ENCODE measurements at regions not wholly inside any gene's neighbourhood (a gene's known extent, or its start where the extent isn't known, plus 50 kb on each side); places are given as distances from the start of the nearest gene placed in this dataset.
"Not testable (repeated sequence)": the region's sequence is repeated elsewhere in the genome, so short reads cannot be mapped to it uniquely, and the experiment has no call there.

- Histone ChIP-seq H3K27ac (ENCODE audit: low read depth, low read length) (no peak overlapping the region), H3K56ac (ENCODE audit: low read length) (no peak overlapping the region), H3K4me2 (ENCODE audit: low read length) (no peak overlapping the region), H4K8ac (ENCODE audit: low read depth, low read length) (no peak overlapping the region), H2BK120ac (ENCODE audit: low read depth, low read length) (no peak overlapping the region), H3K4me3 (ENCODE audit: low read length) (no peak overlapping the region), H3K23ac (ENCODE audit: low read length) (no peak overlapping the region), H3K18ac (ENCODE audit: low read length) (no peak overlapping the region), H3K36me3 (ENCODE audit: control insufficient read depth, insufficient read depth, low read length) (no peaks in the 10 kb centered on the region), H3K4me1 (ENCODE audit: control insufficient read depth, low read depth, low read length) (no peaks in the 10 kb centered on the region), H3K4ac (ENCODE audit: low read depth, low read length) (no peak overlapping the region), H2BK5ac (ENCODE audit: low read length) (no peak overlapping the region), H3K9ac (ENCODE audit: low read length) (no peak overlapping the region), H3K79me1 (ENCODE audit: low read length) (no peaks in the 10 kb centered on the region), H2BK15ac (replicated peaks; ENCODE audit: low read depth) (no peak overlapping the region), H4K5ac (ENCODE audit: low read length) (no peak overlapping the region), H3K79me2 (ENCODE audit: control insufficient read depth, insufficient read depth, low read length) (no peaks in the 10 kb centered on the region), H2AK5ac (ENCODE audit: low read length) (no peak overlapping the region), H3K27me3 (ENCODE audit: insufficient read depth, low read length, poor library complexity) (no peaks in the 10 kb centered on the region)
- no peak for DNase-seq
- no CpG with 5 or more reads among the region's 6 CpGs for WGBS (ENCODE audit: extremely low coverage, insufficient coverage, low lambda C conversion rate)
Observed at GRCh38 chr1:213585959-213586586, 401.7 kb upstream of the PROX1 start.

DNA sequence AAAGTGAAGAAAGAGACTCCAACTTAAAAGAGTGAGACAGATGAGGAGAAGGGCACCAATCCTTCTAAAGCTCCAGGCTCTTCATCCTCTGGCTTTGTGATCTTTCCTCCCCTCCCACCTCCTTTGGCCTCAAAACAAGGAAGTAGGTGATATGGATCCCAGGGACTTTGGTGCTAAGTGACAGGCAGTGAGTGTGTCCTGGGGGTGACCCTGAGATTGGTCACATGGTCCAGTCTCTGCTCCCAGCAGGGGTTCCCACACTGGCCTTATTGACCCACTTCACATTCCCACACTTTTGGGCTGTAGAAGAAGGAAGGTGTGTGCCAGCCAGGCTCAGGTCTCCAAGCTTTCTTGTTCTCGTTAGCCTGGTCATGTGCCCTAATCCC, 401.2 kb upstream of the PROX1 start:
- no peak overlapping the region for H2BK15ac ChIP-seq (replicated peaks; ENCODE audit: low read depth)
- no peak for DNase-seq
- no peak overlapping the region for H2BK5ac ChIP-seq (ENCODE audit: low read length)
- no peak overlapping the region for H3K4me2 ChIP-seq (ENCODE audit: low read length)
- H3K79me1 ChIP-seq (ENCODE audit: low read length) = no peaks in the 10 kb centered on the region
- no peaks in the 10 kb centered on the region for H3K79me2 ChIP-seq (ENCODE audit: control insufficient read depth, insufficient read depth, low read length)
- H3K4ac ChIP-seq (ENCODE audit: low read depth, low read length) = no peak overlapping the region
- no peaks in the 10 kb centered on the region for H3K27me3 ChIP-seq (ENCODE audit: insufficient read depth, low read length, poor library complexity)
- H3K56ac ChIP-seq (ENCODE audit: low read length) = no peak overlapping the region
- H3K27ac ChIP-seq (ENCODE audit: low read depth, low read length) = no peak overlapping the region
- no peak overlapping the region for H4K8ac ChIP-seq (ENCODE audit: low read depth, low read length)
- H4K5ac ChIP-seq (ENCODE audit: low read length) = no peak overlapping the region
- no peak overlapping the region for H3K4me3 ChIP-seq (ENCODE audit: low read length)
- no peak overlapping the region for H2AK5ac ChIP-seq (ENCODE audit: low read length)
- no peaks in the 10 kb centered on the region for H3K36me3 ChIP-seq (ENCODE audit: control insufficient read depth, insufficient read depth, low read length)
- H3K18ac ChIP-seq (ENCODE audit: low read length) = no peak overlapping the region
- no CpG with 5 or more reads among the region's 1 CpG for WGBS (ENCODE audit: extremely low coverage, insufficient coverage, low lambda C conversion rate)
- H3K9ac ChIP-seq (ENCODE audit: low read length) = no peak overlapping the region
- no peak overlapping the region for H2BK120ac ChIP-seq (ENCODE audit: low read depth, low read length)
- H3K23ac ChIP-seq (ENCODE audit: low read length) = no peak overlapping the region
- no peaks in the 10 kb centered on the region for H3K4me1 ChIP-seq (ENCODE audit: control insufficient read depth, low read depth, low read length)

GRCh38 chr1:213596729-213597128, 391.0 kb upstream of the PROX1 start:
- H2BK5ac ChIP-seq (ENCODE audit: low read length) = no peak overlapping the region
- H3K4ac ChIP-seq (ENCODE audit: low read depth, low read length) = no peak overlapping the region
- no CpG with 5 or more reads among the region's 7 CpGs for WGBS (ENCODE audit: extremely low coverage, insufficient coverage, low lambda C conversion rate)
- no peak overlapping the region for H3K4me3 ChIP-seq (ENCODE audit: low read length)
- H3K4me1 ChIP-seq (ENCODE audit: control insufficient read depth, low read depth, low read length) = no peaks in the 10 kb centered on the region
- H3K79me1 ChIP-seq (ENCODE audit: low read length) = no peaks in the 10 kb centered on the region
- no peaks in the 10 kb centered on the region for H3K27me3 ChIP-seq (ENCODE audit: insufficient read depth, low read length, poor library complexity)
- H3K4me2 ChIP-seq (ENCODE audit: low read length) = no peak overlapping the region
- H2BK120ac ChIP-seq (ENCODE audit: low read depth, low read length) = no peak overlapping the region
- no peak overlapping the region for H4K5ac ChIP-seq (ENCODE audit: low read length)
- no peak overlapping the region for H3K9ac ChIP-seq (ENCODE audit: low read length)
- no peak overlapping the region for H3K23ac ChIP-seq (ENCODE audit: low read length)
- no peak overlapping the region for H2AK5ac ChIP-seq (ENCODE audit: low read length)
- no peak overlapping the region for H3K18ac ChIP-seq (ENCODE audit: low read length)
- no peak overlapping the region for H3K56ac ChIP-seq (ENCODE audit: low read length)
- no peaks in the 10 kb centered on the region for H3K79me2 ChIP-seq (ENCODE audit: control insufficient read depth, insufficient read depth, low read length)
- H4K8ac ChIP-seq (ENCODE audit: low read depth, low read length) = no peak overlapping the region
- H2BK15ac ChIP-seq (replicated peaks; ENCODE audit: low read depth) = no peak overlapping the region
- H3K27ac ChIP-seq (ENCODE audit: low read depth, low read length) = no peak overlapping the region
- no peak for DNase-seq
- H3K36me3 ChIP-seq (ENCODE audit: control insufficient read depth, insufficient read depth, low read length) = no peaks in the 10 kb centered on the region

DNA sequence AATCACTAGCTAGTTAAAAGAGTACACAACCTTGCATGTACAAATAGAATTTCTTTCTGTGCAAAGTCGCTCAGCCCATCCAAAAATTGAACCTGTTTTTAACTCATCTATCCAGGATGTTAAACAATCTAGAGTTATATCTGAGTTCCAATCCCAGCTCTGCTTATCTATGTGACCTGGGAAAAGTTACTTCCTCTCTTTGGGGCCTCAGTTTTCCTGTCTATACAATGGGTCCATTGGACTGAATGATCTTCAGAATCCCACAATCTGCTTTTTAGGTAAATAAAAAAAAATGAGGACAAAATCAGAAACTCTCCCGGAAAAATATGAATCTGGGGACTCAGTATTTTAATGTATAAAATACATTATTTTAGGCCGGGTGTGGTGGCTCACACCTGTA, 389.5 kb upstream of the PROX1 start:
- no peak overlapping the region for H3K56ac ChIP-seq (ENCODE audit: low read length)
- H3K27me3 ChIP-seq (ENCODE audit: insufficient read depth, low read length, poor library complexity) = no peaks in the 10 kb centered on the region
- H3K4ac ChIP-seq (ENCODE audit: low read depth, low read length) = no peak overlapping the region
- H4K8ac ChIP-seq (ENCODE audit: low read depth, low read length) = no peak overlapping the region
- no peaks in the 10 kb centered on the region for H3K79me1 ChIP-seq (ENCODE audit: low read length)
- no peak overlapping the region for H2AK5ac ChIP-seq (ENCODE audit: low read length)
- H2BK120ac ChIP-seq (ENCODE audit: low read depth, low read length) = no peak overlapping the region
- H3K18ac ChIP-seq (ENCODE audit: low read length) = no peak overlapping the region
- H2BK15ac ChIP-seq (replicated peaks; ENCODE audit: low read depth) = no peak overlapping the region
- no peaks in the 10 kb centered on the region for H3K36me3 ChIP-seq (ENCODE audit: control insufficient read depth, insufficient read depth, low read length)
- H4K5ac ChIP-seq (ENCODE audit: low read length) = no peak overlapping the region
- no CpG with 5 or more reads among the region's 3 CpGs for WGBS (ENCODE audit: extremely low coverage, insufficient coverage, low lambda C conversion rate)
- no peaks in the 10 kb centered on the region for H3K4me1 ChIP-seq (ENCODE audit: control insufficient read depth, low read depth, low read length)
- no peak for DNase-seq
- no peaks in the 10 kb centered on the region for H3K79me2 ChIP-seq (ENCODE audit: control insufficient read depth, insufficient read depth, low read length)
- H3K9ac ChIP-seq (ENCODE audit: low read length) = no peak overlapping the region
- no peak overlapping the region for H3K4me2 ChIP-seq (ENCODE audit: low read length)
- no peak overlapping the region for H3K23ac ChIP-seq (ENCODE audit: low read length)
- no peak overlapping the region for H3K4me3 ChIP-seq (ENCODE audit: low read length)
- H3K27ac ChIP-seq (ENCODE audit: low read depth, low read length) = no peak overlapping the region
- no peak overlapping the region for H2BK5ac ChIP-seq (ENCODE audit: low read length)

- H3K23ac ChIP-seq (ENCODE audit: low read length) = no peak overlapping the region
- H3K18ac ChIP-seq (ENCODE audit: low read length) = no peak overlapping the region
- H3K4me2 ChIP-seq (ENCODE audit: low read length) = no peak overlapping the region
- H2BK120ac ChIP-seq (ENCODE audit: low read depth, low read length) = no peak overlapping the region
- H2BK5ac ChIP-seq (ENCODE audit: low read length) = no peak overlapping the region
- H3K79me1 ChIP-seq (ENCODE audit: low read length) = no peaks in the 10 kb centered on the region
- no peaks in the 10 kb centered on the region for H3K36me3 ChIP-seq (ENCODE audit: control insufficient read depth, insufficient read depth, low read length)
- H4K5ac ChIP-seq (ENCODE audit: low read length) = no peak overlapping the region
- no peaks in the 10 kb centered on the region for H3K27me3 ChIP-seq (ENCODE audit: insufficient read depth, low read length, poor library complexity)
- H3K79me2 ChIP-seq (ENCODE audit: control insufficient read depth, insufficient read depth, low read length) = no peaks in the 10 kb centered on the region
- no peak overlapping the region for H4K8ac ChIP-seq (ENCODE audit: low read depth, low read length)
- no peak overlapping the region for H3K27ac ChIP-seq (ENCODE audit: low read depth, low read length)
- no peak overlapping the region for H2AK5ac ChIP-seq (ENCODE audit: low read length)
- no peak for DNase-seq
- H3K9ac ChIP-seq (ENCODE audit: low read length) = no peak overlapping the region
- no peak overlapping the region for H2BK15ac ChIP-seq (replicated peaks; ENCODE audit: low read depth)
- no peak overlapping the region for H3K4ac ChIP-seq (ENCODE audit: low read depth, low read length)
- H3K56ac ChIP-seq (ENCODE audit: low read length) = no peak overlapping the region
- no peaks in the 10 kb centered on the region for H3K4me1 ChIP-seq (ENCODE audit: control insufficient read depth, low read depth, low read length)
- no peak overlapping the region for H3K4me3 ChIP-seq (ENCODE audit: low read length)
Observed at GRCh38 chr1:213600879-213601278, 386.9 kb upstream of the PROX1 start.

DNA sequence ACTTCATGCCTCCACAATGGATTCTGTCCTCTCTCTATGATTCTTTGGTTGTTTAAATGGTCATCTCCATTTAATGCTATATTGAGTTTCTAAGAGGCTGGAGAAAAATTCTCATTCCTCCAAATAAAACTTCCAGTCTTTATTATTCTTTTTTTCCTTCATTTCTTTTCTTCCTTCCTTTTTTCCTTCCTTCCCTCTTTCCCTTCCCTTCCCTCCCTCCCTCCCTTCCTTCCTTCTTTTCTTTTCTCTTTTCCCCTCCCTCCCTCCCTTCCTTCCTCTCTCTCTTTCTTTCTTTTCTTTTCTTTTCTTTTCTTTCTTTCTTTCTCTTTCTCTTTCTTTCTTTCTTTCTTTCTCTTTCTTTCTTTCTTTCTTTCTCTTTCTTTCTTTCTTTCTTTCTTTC, 386.1 kb upstream of the PROX1 start:
- not testable (repeated sequence) for H3K27me3 ChIP-seq (ENCODE audit: insufficient read depth, low read length, poor library complexity); H3K4ac ChIP-seq (ENCODE audit: low read depth, low read length); H2AK5ac ChIP-seq (ENCODE audit: low read length); H3K18ac ChIP-seq (ENCODE audit: low read length); H3K4me2 ChIP-seq (ENCODE audit: low read length); H3K4me3 ChIP-seq (ENCODE audit: low read length); H2BK120ac ChIP-seq (ENCODE audit: low read depth, low read length); H3K23ac ChIP-seq (ENCODE audit: low read length); H3K27ac ChIP-seq (ENCODE audit: low read depth, low read length); H3K79me1 ChIP-seq (ENCODE audit: low read length); H4K5ac ChIP-seq (ENCODE audit: low read length); H4K8ac ChIP-seq (ENCODE audit: low read depth, low read length); DNase-seq; H2BK5ac ChIP-seq (ENCODE audit: low read length); H3K4me1 ChIP-seq (ENCODE audit: control insufficient read depth, low read depth, low read length); H3K9ac ChIP-seq (ENCODE audit: low read length); H2BK15ac ChIP-seq (replicated peaks; ENCODE audit: low read depth); H3K79me2 ChIP-seq (ENCODE audit: control insufficient read depth, insufficient read depth, low read length); H3K56ac ChIP-seq (ENCODE audit: low read length); H3K36me3 ChIP-seq (ENCODE audit: control insufficient read depth, insufficient read depth, low read length)

All from mesendoderm (in vitro differentiated cells).